Activated CD8-positive, alpha-beta memory T cell treated with anti-CD3 and anti-CD28 coated beads for 36 hours (primary cell): ENCODE measurements at regions not wholly inside any gene's neighbourhood (a gene's known extent, or its start where the extent isn't known, plus 50 kb on each side); places are given as distances from the start of the nearest gene placed in this dataset.
"Not testable (repeated sequence)": the region's sequence is repeated elsewhere in the genome, so short reads cannot be mapped to it uniquely, and the experiment has no call there.

Source experiments
- CTCF ChIA-PET: fragments of 350-600 bp; sonication (Branson Sonifier 250); formaldehyde crosslinking; loops from one replicate; lab custom pipeline; 2021; ENCODE audit warnings: antibody characterized with exemption; lab: Charles Lee
- POLR2A ChIA-PET: fragments of 350-600 bp; sonication (Branson Sonifier 250); formaldehyde crosslinking; loops from one replicate; lab custom pipeline; 2021; ENCODE audit warnings: antibody characterized with exemption; lab: Charles Lee

- CTCF ChIA-PET, result no interaction called here
Observed at GRCh38 chr5:91849069-91849468, 466.0 kb upstream of the ARRDC3 start.

DNA sequence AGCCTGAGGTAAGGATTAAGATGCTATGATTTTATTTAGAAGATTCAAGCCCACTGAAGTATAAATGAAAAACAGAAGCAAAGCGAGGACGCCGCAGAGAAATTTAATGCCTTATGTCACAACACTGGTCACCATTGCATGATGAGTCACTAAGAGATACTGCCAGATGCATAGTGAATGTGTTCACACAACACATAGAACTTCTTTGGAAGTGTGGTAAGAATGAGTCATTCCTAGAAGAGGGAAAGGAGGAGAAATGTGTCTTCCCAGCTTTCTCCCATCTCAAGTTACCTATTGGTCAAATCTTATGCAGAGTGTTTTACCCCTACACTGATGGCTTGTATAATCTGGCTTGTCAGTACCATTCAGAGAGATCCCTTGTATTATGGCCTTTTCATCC is 465.3 kb upstream of the ARRDC3 start:
- ChIA-PET CTCF (no interaction called here), POLR2A (no interaction called here)

More at GRCh38 chr5:91849069-91849468, 466.0 kb upstream of the ARRDC3 start:
- POLR2A ChIA-PET, result no interaction called here

GRCh38 chr5:91841423-91841822 is 458.3 kb upstream of the ARRDC3 start:
- ChIA-PET CTCF (no interaction called here), POLR2A (no interaction called here)

DNA sequence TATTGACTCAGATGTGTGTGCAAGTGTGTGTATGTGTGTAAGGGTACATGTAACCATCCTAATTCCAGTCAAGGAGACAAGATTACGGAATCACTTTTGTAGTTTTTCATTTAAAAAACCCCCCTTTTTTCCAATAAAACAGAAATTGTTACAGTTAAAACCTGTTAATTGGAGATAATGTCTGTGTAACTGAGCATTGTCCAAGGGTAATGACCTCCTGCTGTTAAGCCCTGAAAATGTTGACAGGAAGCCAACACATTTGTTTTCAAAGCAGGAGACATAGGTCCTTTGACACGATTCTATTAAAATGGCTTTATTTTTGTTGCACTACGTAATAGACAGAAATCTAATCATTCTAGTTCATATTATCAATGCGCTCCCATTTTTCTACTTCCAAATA is 457.3 kb upstream of the ARRDC3 start:
- POLR2A ChIA-PET, result no interaction called here

GRCh38 chr5:91839721-91840120 is 456.6 kb upstream of the ARRDC3 start:
- POLR2A ChIA-PET, result no interaction called here
- CTCF ChIA-PET, result no interaction called here

More for the DNA sequence above, 457.3 kb upstream of the ARRDC3 start:
- CTCF ChIA-PET, result no interaction called here

DNA sequence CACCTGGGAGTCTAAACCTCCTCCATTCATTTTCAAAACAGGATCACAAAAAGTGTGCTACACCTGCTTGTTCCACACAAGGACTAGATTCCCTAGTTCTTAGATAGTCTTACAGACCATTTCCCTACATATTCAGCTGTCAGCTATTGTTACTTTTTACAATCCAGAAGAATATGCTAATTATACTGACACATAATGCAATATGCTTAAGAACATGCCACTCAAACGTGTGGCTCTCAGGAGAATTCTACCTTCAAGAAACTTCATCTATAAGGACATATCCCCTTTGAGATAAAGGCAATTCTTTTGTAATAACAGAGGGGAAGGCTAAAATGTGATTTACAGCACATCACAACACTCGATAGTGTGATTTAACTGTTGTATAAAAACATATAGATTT is 456.1 kb upstream of the ARRDC3 start:
- ChIA-PET CTCF (no interaction called here), POLR2A (no interaction called here)

- ChIA-PET POLR2A (no interaction called here), CTCF (no interaction called here)
Observed at GRCh38 chr5:91830361-91830953, 447.3 kb upstream of the ARRDC3 start.

GRCh38 chr5:91825618-91826017 is 442.5 kb upstream of the ARRDC3 start:
- CTCF ChIA-PET, result no interaction called here
- POLR2A ChIA-PET, result no interaction called here

DNA sequence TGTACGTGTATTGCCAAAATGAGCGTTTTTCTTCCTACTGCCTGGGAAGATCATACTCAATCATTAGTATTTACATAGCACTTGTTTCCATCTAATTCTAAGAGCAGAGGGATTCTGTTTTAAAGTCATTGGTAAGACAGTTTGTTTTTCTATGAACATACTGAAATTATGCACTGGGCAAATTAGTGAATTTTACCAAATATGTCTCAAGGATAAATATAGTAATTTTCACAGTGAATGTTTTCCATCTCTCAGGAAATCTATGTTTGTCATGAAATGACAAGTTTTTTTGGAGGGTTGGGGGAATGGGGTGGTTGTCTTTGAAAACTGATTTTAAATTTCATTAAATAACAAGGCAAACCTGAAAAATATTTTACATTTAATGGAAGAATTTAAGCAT is 441.3 kb upstream of the ARRDC3 start:
- ChIA-PET CTCF (no interaction called here), POLR2A (no interaction called here)

GRCh38 chr5:91820874-91821273 is 437.8 kb upstream of the ARRDC3 start:
- CTCF ChIA-PET, result interaction anchor here (1.2 kb wide), 1 partner anchor 45 kb away, joined by 3 read pairs; no protein-coding TSS in a partner anchor

GRCh38 chr5:91816681-91817080 is 433.6 kb upstream of the ARRDC3 start:
- POLR2A ChIA-PET, result no interaction called here
- CTCF ChIA-PET, result no interaction called here

More at GRCh38 chr5:91820874-91821273, 437.8 kb upstream of the ARRDC3 start:
- POLR2A ChIA-PET, result no interaction called here

DNA sequence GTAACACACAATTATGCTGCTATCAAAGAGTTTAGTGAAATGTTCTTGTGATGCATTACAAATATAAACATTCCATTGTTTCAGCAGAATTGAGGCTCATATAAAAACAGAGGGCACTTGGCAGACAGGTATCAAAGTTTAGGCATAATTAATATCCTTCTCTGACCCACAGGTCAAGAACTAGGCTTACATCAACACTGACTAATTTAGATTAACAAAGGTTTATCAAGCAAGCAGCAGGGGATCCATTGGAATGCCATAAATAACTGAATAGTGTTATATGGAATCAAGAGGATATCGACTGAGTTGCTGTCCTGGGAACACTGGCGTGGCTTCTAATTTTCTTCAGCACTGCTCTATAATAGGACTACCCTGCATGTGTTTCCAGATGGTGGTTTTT is 414.5 kb upstream of the ARRDC3 start:
- POLR2A ChIA-PET, result no interaction called here
- CTCF ChIA-PET, result no interaction called here

DNA sequence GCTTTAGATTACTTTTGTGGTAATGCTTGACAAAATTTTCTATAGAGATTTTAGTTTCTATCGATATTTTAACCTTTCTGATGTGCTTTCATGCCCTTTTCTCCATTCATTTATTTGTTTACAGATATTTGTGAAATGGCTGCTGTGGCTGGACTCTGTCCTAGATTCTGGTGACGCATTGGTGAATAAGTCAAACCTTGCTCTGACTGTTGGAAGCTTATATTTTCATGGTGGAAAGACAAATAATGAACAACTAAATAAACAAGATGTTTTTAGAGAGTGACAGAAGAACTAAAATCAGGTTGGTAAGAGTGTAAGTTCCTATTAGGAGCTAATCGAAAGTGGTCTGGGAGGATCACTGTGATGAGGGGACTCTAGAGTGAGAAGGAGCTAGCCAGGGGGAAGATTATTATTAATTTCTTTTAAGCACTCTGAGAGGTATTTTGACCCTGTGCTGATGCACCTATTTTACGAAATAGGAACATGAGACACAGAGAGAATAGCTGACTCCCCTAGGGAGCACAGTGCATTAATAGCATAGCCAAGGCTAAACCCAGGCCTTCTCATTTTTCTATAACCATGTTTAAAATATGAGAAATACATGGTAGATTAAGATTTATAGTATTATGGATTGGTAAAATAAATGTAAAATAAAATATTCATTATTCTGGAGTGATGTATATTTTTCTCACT is 411.9 kb upstream of the ARRDC3 start:
- CTCF ChIA-PET, result no interaction called here
- POLR2A ChIA-PET, result interaction anchor here (0.6 kb wide), 1 partner anchor 1036 kb away, joined by 3 read pairs; no protein-coding TSS in a partner anchor

DNA sequence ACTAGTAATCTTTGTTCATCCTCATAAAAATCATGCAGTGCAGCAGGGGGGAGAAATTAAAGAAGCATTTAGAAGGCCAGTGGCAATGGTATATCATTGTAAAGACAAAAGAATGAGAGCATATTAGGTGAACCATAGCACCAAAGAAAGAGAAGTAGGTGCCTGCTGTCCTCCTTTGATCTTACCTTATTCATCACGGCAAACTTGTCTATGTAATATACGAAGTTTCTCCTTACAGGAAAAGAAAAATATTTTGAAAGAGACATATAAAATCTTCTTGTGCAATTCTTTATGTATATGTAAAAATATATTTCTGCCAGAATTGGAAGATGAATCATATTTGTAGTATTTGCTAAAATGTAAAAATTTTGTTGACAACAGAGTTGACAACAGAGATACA is 411.3 kb upstream of the ARRDC3 start:
- ChIA-PET POLR2A (interaction anchor here (0.6 kb wide), 1 partner anchor 1036 kb away, joined by 3 read pairs; no protein-coding TSS in a partner anchor), CTCF (no interaction called here)

DNA sequence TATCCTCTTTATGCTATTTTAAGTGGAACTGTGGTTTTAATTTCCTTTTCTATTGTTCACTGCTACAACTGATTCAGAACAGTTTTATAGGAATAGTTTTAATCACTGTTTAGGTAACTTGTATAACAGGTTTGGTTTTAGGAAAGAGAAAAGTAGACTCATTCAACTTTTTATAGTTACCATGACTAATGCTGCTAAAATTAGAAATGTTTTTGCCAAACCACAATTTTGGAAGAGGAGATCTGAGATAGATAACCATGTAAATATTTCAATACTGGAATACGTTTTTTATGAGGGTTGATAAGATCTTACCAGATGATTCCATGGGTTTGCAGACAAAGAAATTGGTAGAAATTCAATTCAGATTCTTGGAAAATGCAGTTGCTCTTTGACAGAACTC is 404.6 kb upstream of the ARRDC3 start:
- ChIA-PET POLR2A (no interaction called here), CTCF (no interaction called here)

DNA sequence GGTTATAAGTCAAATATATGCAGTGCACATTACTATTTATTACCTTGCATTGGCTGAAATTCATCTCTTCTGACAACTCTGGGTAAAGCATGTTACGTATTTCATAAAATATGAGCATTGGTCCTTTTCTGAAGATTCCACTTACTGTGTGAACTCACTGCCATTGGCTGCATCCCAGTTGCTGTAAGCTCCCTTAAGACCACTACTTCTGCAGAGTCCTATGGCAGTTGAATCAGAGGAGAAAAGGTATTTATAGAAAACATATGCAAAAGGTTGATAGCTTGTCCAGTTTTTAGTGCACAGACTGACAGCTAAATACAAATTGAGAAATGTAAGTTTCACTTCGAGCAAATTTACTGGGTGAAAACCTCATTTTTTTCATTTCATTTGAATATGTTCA is 394.6 kb upstream of the ARRDC3 start:
- ChIA-PET POLR2A (no interaction called here), CTCF (no interaction called here)

GRCh38 chr5:91776249-91776648 is 393.1 kb upstream of the ARRDC3 start:
- CTCF ChIA-PET, result no interaction called here
- POLR2A ChIA-PET, result no interaction called here

DNA sequence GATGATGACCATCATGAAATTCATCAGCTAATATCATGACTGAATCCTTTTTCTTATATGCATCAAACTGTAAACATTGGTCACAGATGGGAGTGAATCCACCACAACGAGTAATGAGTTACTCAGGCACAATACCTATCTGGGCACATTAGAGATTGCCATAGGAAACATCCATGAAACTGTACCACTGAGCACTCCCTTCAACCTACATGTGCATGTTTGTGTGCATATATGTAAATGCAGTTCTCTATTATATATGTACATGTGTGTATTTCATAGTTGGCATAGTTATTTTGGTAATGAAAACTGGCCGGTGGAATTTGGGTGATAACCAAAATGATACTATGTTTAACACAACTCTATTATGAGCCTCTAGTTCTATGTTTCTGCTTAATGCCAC is 387.3 kb upstream of the ARRDC3 start:
- CTCF ChIA-PET, result no interaction called here

GRCh38 chr5:91757383-91757782 is 374.3 kb upstream of the ARRDC3 start:
- POLR2A ChIA-PET, CTCF ChIA-PET: not testable (repeated sequence)

More for the DNA sequence above, 387.3 kb upstream of the ARRDC3 start:
- POLR2A ChIA-PET, result no interaction called here

DNA sequence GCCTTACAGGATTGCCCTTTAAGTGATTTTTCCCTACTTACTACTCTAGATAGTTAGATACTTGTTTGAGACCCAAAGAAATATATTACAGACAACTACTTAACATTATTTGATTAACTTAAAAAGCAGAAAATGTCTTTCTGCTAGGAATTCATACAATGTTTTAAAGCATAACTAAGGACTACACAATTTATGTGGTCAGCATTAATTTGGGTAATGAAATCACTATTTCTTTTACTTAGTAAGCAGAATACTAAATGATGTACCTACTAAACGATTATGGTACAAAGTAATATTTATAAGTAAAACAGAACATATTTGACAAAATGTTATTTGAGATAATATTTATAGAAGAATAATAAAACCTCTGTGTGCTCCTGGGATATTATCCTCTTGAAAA is 371.9 kb upstream of the ARRDC3 start:
- ChIA-PET CTCF (no interaction called here), POLR2A (no interaction called here)

DNA sequence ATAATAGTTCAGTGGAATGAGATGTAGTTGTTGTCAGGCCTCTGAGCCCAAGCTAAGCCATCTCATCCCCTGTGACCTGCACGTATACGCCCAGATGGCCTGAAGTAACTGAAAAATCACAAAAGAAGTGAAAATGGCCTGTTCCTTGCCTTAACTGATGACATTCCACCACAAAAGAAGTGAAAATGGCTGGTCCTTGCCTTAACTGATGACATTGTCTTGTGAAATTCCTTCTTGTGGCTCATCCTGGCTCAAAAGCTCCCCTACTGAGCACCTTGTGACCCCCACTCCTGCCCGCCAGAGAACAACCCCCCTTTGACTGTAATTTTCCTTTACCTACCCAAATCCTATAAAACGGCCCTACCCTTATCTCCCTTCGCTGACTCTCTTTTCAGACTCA is 361.4 kb upstream of the ARRDC3 start:
- POLR2A ChIA-PET, CTCF ChIA-PET: not testable (repeated sequence)
